Suppressor macrophage (primary cell): ENCODE measurements at regions not wholly inside any gene's neighbourhood (a gene's known extent, or its start where the extent isn't known, plus 50 kb on each side); places are given as distances from the start of the nearest gene placed in this dataset.

Experiments used
- DNase-seq, 4 experiments: peaks; one replicate each; pipeline ENCODE4 v3.0.0-alpha.2; 2020 to 2022

GRCh38 chr10:3480281-3480989 lies 304.6 kb downstream of the KLF6 start:
- DNase-seq: no peak

DNA sequence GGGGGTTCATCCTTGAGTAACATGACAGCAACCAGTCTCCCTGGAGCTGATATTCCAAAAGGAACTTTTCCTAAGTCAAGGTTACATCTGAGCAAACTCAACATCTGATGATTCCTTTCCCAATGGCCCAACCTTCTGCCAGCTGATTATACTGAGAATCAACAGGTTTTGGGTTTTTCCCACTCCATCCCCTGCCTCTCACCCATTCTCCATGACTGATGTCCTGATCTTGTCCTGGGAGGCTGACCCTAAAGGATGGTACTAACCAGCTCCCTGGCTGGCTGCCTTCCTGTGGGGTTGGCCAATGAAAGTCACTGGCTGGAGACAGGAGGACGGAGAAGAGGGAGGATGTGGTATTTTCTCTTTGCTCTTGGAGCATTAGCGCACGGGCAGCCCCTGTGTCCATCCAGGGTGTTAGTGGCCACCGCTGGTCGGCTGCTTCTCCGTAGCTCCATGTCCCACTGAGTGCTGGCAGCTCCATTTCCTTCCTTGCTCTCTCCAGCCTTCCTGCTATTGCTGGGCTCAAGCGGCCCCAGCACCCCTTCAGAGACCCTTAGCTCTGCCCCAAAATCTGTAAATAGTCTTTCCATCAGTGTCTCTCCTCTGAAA lies 306.2 kb upstream of the PITRM1 start:
- DNase-seq: no peak

DNA sequence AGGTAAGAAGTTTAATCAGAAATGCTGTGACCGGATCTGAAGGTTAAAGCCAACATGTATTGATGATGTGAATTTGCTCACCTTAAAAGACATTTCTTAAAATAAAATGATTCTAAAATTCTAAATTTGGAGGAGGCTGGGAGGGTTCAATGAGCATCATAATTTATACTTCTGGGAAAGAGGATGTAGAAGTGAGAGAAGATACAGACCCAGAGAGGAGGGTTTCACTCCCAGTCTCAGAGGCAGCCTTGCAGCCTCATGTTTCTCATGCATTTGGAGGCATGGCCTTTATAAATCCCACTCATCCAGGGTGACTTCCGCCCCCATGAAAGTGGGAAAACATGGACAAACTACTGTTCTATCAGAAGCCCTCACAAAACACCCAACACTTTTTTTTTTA lies 305.6 kb upstream of the PITRM1 start:
- no peak for DNase-seq

- DNase-seq: peak; percentile 58 to 89 (median 74)
Observed at GRCh38 chr10:3477683-3478082, 305.1 kb upstream of the PITRM1 start.

GRCh38 chr10:3476640-3477448 lies 304.3 kb upstream of the PITRM1 start:
- no peak for DNase-seq

DNA sequence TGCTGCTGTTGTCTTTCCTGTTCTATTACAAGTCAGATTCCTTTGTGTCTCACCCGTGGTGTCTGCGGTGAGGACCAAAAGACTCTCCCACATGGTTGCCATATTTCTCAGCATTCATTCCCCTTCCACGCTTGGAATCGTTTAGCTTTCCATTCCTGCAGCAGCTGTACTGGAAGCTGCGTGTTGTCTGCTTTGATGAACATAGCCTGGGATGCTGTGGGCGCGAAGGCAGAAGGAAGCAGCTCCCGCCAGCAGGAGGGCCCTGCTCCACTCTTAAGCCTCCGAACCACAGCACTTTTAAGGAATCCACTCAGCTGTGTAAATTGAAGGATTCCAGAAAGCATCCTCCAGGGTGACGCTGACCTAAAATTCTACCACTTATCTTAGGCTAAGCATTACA lies 303.6 kb upstream of the PITRM1 start:
- no peak for DNase-seq

- DNase-seq: no peak
Observed at GRCh38 chr10:3475367-3475766, 302.8 kb upstream of the PITRM1 start.

GRCh38 chr10:3474266-3474665 lies 301.7 kb upstream of the PITRM1 start:
- no peak for DNase-seq

DNA sequence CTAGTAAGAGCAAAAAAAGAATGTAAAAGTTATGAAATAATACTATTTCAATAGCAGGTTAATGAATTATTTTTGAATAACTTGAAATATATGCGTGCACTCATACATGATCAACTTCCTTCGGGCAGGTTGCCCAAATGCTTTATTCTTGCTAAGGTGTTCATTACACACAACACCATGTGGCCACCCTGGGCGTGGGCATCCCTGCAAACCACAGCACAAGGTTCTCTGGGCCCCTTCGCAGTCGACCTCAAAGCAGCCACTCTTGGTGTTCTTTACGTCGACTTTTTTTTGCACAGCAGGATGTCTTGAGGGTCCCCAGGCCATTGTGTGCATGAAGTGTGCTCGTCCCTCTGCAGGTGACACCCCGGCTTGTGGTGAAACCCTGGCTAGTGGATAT lies 300.7 kb upstream of the PITRM1 start:
- DNase-seq: no peak

DNA sequence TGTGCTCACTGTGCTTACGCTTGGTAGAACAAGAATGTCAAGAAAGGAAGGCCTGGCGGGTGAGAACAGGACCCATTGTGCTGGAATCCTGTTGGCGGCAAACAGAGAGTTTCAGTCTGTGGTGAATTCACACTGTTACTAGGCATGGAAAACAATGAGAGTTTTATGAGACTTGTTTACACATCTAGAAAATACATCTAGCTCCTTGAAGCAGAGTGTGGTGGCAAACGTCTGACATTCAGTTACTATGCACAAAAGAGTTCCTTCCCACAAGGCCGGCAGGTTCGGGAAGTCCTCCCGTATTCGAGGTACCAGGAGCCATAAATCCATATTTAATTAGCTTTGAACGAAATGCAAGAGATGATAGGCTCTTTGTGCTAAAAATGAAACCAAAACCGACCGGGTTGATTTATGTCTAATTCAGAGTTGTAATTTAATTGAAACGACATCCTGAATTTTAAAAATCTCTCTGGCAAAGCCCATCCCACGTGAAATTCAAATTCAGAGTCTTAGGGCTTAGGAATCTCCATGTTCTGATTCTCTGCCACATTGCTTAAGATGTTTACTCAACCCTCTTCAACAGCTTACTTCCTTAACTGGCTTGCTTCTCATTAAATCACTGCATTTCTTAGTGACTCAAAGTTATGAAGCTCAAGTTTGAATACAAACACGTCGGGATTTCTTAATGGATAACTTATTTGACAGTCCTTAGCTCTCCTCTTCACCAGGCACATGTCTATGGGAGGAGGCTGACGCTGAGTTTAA lies 299.9 kb upstream of the PITRM1 start:
- DNase-seq: peak; percentile 29 to 84 (median 59)

DNA sequence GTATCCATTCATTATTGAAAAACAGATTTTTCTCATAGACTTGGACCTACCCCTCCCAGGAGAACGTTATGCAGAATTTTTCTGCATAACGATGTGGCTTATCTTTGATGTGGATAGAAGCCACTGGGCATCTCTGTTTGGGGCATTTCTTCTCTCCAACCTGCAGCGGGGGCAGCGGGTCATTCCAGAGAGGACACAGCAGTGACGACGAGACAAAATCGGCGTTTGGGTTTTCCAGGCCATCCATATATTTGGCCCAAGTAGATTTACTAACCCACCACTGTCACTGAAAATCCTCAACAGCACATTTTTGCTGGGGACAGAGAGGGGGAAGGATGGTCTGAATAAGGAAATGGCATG lies 299.3 kb upstream of the PITRM1 start:
- DNase-seq: no peak

GRCh38 chr10:3471472-3471871 lies 298.9 kb upstream of the PITRM1 start:
- DNase-seq: peak; percentile 28 to 60 (median 52)

GRCh38 chr10:3470191-3470590 lies 297.6 kb upstream of the PITRM1 start:
- DNase-seq: no peak

GRCh38 chr10:3469639-3470020 lies 297.0 kb upstream of the PITRM1 start:
- DNase-seq: no peak

DNA sequence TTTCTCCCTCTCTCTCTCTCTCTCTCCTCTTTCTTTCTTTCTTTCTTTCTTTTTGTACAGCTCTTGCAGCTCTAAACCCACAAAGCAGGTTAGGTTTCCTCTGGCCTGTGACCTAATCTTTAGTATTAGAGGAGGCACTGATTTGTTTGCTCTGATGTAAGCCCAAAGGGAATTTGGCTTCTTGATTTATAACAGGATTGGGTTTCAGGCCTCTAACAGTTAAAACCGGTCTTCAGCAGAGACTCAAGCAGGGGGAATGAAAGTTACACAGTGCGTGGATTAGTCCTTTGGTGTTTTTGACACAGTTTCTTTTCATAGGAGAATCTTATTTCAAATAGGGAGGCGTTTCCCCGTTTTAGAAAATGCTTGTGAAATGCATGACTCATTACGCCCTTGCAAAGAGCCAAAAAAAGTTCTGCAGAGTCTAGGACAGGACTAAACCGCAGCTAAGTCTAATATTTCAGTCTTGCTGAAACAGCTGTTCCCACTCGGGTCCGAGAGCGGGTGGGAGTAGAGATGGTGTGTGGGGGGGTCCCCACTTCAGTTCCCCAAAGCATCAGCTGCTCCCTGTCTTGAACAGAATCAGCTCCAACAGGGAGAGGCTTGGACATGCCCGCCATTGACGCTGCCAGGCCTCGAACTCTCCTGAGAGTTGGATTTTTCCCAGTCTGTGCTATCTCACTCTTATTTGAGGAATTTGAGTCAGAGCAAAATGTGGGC lies 296.5 kb upstream of the PITRM1 start:
- peak; percentile 83 to 94 (median 90) for DNase-seq

GRCh38 chr10:3467052-3467951 lies 294.7 kb upstream of the PITRM1 start:
- peak; percentile 71 to 88 (median 82) for DNase-seq

DNA sequence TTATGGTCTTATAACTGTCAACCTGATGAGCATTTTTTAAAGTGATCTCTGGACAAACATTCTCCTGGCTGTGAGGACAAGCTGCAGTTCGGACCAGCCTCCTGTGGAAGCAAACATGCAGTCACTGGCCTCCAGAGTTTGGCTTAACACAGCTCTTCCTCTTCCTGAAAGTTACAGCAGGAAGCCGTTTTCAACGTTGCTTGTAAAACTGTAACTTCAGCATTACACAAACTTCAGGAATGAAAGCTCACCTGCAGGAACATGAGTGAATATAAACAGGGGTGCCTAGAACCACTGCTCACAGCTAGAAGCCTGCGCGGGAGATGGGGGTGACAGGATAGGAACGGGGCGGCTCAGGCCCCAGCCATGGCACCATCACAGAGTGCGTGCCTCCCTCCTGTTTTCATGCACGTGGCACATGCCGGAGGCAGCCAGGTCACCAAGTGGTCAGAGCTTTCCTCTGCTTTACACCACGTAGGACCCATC lies 292.9 kb upstream of the PITRM1 start:
- DNase-seq: peak; percentile 49 to 71 (median 54)

DNA sequence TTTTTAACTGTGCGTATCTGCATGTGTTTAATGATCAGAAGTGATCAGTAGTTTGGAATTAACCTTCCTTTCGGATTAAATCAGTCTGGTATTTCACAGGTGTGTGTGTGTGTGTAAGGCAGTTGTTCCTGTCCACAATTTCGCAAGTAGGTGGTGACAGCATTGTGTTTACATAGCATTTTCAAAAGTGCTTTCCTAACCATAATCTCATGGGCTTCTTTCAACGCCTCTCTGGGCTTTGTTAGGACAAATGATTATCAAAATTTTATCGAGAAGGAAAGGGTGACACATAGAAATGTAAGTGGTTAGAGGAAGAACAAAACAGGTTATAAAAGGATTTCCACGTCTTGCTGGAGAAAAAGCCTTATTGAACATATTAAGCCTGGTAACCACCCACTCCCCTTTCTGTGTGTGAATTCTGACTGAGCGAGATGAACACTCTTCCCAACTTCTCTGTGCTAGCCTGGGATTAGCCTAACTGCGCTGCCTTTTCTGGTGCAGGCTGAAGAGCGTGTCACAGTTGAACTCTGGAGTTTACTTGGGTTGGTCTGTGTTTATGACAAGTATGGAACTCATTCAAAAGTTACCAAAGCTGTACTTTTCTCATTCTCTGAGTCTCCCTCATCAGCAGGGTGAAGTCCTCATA lies 292.3 kb upstream of the PITRM1 start:
- DNase-seq: no peak

DNA sequence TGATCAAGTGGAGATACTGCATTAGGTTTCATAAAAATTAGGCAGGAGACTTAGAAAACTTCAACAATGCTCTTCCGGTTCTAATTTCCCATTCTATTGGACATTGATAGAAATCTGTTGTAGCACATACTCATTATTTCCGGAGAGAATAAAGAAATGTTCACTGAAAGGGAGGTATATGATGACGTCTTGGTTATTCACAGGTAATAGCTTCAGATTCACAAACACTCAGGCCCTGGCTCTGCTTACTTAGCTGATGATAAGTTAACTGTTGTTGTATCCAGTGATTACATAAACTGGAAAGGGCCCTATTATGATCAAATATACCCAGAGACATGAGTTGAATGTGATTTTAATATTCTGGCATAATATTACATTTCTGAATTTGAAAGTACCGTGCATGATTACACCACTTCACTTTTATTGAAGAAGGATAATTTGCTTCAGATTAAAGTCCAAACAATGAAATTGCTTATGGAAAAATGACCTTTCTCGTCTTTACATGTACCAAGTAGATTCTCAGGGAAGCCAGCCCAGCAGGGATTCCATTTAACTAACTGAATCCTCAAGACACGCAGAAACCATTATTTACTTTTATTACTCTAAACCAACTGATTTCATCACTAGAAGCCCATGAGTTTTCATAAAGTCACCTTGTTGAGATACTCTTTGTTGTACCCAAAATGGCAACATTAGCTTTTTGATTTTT lies 288.0 kb upstream of the PITRM1 start:
- DNase-seq: no peak
